K562 (cell line): ENCODE measurements at regions not wholly inside any gene's neighbourhood (a gene's known extent, or its start where the extent isn't known, plus 50 kb on each side); places are given as distances from the start of the nearest gene placed in this dataset.

Source experiments
- ATAC-seq: fragments of 200-7000 bp; cut with Tn5 transposase; 3 replicates; pipeline ENCODE4 v1.9.1; 2020; ENCODE audit warnings: moderate library complexity
- BruUV-seq: library from RNA; stranded (reverse); fragments of 400-500 nt; replicated peaks from 2 replicates; lab custom pipeline; 2021; lab: Mats Ljungman, UMichigan
- CTCF ChIA-PET: fragments of 300-600 bp; formaldehyde crosslinking; extraction: SDS; loops from one replicate; lab custom pipeline; 2021; ENCODE audit warnings: low intra/inter-chr PET ratio; lab: Yijun Ruan, JAX
- POLR2A ChIA-PET: fragments of 300-600, 350-650 bp; sonication (Branson Sonifier 250); formaldehyde crosslinking; extraction: SDS; loops from one replicate; lab custom pipeline; 2021; ENCODE audit warnings: antibody characterized with exemption, inconsistent platforms; lab: Yijun Ruan, JAX
- DNase-seq, 4 experiments: peaks; one replicate each; pipeline versions ENCODE4 v3.0.0 to v3.0.0-alpha.2; 2011 to 2018; ENCODE audit warnings: low spot score in 3 of 4, mixed read lengths in 3 of 4; ENCODE audit errors: extremely low read depth in 1 of 4
- FAIRE-seq: peaks from 2 replicates; lab custom pipeline; 2011; peaks lifted over from hg19 to GRCh38; lab: Jason Lieb, UNC
- H2AFZ ChIP-seq: 2 replicates; pipeline ENCODE4 v1.6.0; 2011; ENCODE audit warnings: low read depth, low read length, control low read depth, inconsistent platforms
- H3K27ac ChIP-seq: fragments of 200-600 bp; 3 replicates; pipeline ENCODE4 v1.8.0; 2011; ENCODE audit warnings: low read depth, mild to moderate bottlenecking, control low read depth, inconsistent platforms, low read length, moderate library complexity, mixed read lengths; ENCODE audit errors: extremely low read depth
- H3K27me3 ChIP-seq, 2 experiments: fragments of 300-600 bp in 1 of 2; 2 replicates in 1 of 2; 3 replicates in 1 of 2; pipeline versions ENCODE4 v1.6.0 to v1.8.0; 2011; ENCODE audit warnings: inconsistent platforms in 2 of 2, low read length in 2 of 2, mild to moderate bottlenecking in 1 of 2, mixed read lengths in 1 of 2, moderate library complexity in 1 of 2; ENCODE audit not compliant: control insufficient read depth in 2 of 2, insufficient read depth in 2 of 2
- H3K36me3 ChIP-seq: fragments of 300-600 bp; 3 replicates; pipeline ENCODE4 v1.8.0; 2011; ENCODE audit warnings: mild to moderate bottlenecking, low read length, inconsistent platforms; ENCODE audit not compliant: control insufficient read depth, insufficient read depth
- H3K4me1 ChIP-seq, 2 experiments: fragments of 200-600 bp in 1 of 2; replicated peaks in 1 of 2; 2 replicates in 1 of 2; 3 replicates in 1 of 2; pipeline versions ENCODE4 v1.5.1 to v1.8.0; 2011; ENCODE audit warnings: inconsistent platforms in 2 of 2, low read length in 2 of 2, mild to moderate bottlenecking in 1 of 2, mixed read lengths in 1 of 2, moderate library complexity in 1 of 2; ENCODE audit not compliant: control insufficient read depth in 2 of 2, insufficient read depth in 2 of 2
- H3K4me2 ChIP-seq: 2 replicates; pipeline ENCODE4 v1.6.1; 2011; ENCODE audit warnings: low read length, control low read depth, inconsistent platforms, mixed read lengths; ENCODE audit not compliant: insufficient read depth
- H3K4me3 ChIP-seq: fragments of 200-600 bp; sonication (generic), shearing (Covaris generic); 2 replicates; pipeline ENCODE4 v1.5.1; 2016; ENCODE audit warnings: control low read depth, inconsistent platforms
- H3K79me2 ChIP-seq: fragments of 200-600 bp; 3 replicates; pipeline ENCODE4 v1.8.0; 2011; ENCODE audit warnings: low read length, inconsistent platforms; ENCODE audit not compliant: control insufficient read depth, insufficient read depth
- H3K9ac ChIP-seq, 2 experiments: 2 replicates each; pipeline versions ENCODE4 v1.6.0 to v1.6.1; 2011; ENCODE audit warnings: low read depth in 2 of 2, low read length in 2 of 2, control low read depth in 1 of 2, inconsistent platforms in 1 of 2, mild to moderate bottlenecking in 1 of 2, mixed read lengths in 1 of 2; ENCODE audit not compliant: insufficient read depth in 1 of 2
- H3K9me1 ChIP-seq: one replicate; pipeline ENCODE4 v1.6.0; 2011; ENCODE audit warnings: inconsistent platforms, mild to moderate bottlenecking, low read length, moderate library complexity; ENCODE audit not compliant: control insufficient read depth, insufficient read depth
- H3K9me3 ChIP-seq: replicated peaks from 2 replicates; pipeline ENCODE4 v1.5.1; 2011; ENCODE audit warnings: low read depth, low read length, inconsistent platforms; ENCODE audit not compliant: control insufficient read depth, insufficient read depth
- H4K20me1 ChIP-seq: replicated peaks from 2 replicates; pipeline ENCODE4 v1.6.1; 2011; ENCODE audit warnings: low read length, inconsistent platforms, mixed read lengths; ENCODE audit not compliant: control insufficient read depth, insufficient read depth
- BCOR ChIP-seq: fragments of 450-650 bp; IDR thresholded peaks from 2 replicates; pipeline ENCODE4 v1.6.1; 2016
- FIP1L1 ChIP-seq: fragments of 200-400 bp; formaldehyde crosslinking; IDR thresholded peaks from 2 replicates; pipeline ENCODE4 v1.6.1; 2018; ENCODE audit warnings: mild to moderate bottlenecking, low read depth, low read length; ENCODE audit not compliant: poor library complexity, severe bottlenecking
- FOXP1 ChIP-seq: sonication (generic); formaldehyde crosslinking; IDR thresholded peaks from 2 replicates; pipeline ENCODE4 v1.8.0; 2022; ENCODE audit warnings: mild to moderate bottlenecking, missing genetic modification reagents
- HMG20B ChIP-seq: fragments of 250-450 bp; sonication (Bioruptor Pico); IDR thresholded peaks from 2 replicates; pipeline ENCODE4 v1.5.0; 2021; ENCODE audit warnings: mild to moderate bottlenecking
- KDM2B ChIP-seq: fragments of 250-450 bp; sonication (Bioruptor Pico); IDR thresholded peaks from 2 replicates; pipeline ENCODE4 v1.8.0; 2021; ENCODE audit warnings: mild to moderate bottlenecking, moderate library complexity
- MAFG ChIP-seq: fragments of 450-650 bp; conservative IDR thresholded peaks from 2 replicates; pipeline ENCODE4 v1.6.1; 2016; ENCODE audit warnings: missing genetic modification characterization, missing compliant biosample characterization
- ZNF408 ChIP-seq: fragments of 250-450 bp; sonication (Bioruptor Pico); IDR thresholded peaks from 2 replicates; pipeline ENCODE4 v1.4.0; 2020; ENCODE audit warnings: low read depth, mild to moderate bottlenecking, moderate library complexity
- ZNF436 ChIP-seq: fragments of 250-450, 450-650 bp; sonication (Bioruptor Pico); formaldehyde crosslinking; IDR thresholded peaks from 2 replicates; pipeline ENCODE4 v1.7.0; 2020; ENCODE audit warnings: mild to moderate bottlenecking
- WGBS: fragments of 100-300 bp; shearing (Covaris generic); methylation state at CpG from one replicate; pipeline ENCODE4 v1.1.6; 2016; ENCODE audit warnings: low coverage, mixed read lengths; ENCODE audit not compliant: insufficient coverage; ENCODE audit errors: missing lambda C conversion rate; 5-methylcytosine and 5-hydroxymethylcytosine counted together
- in situ Hi-C: fragments of 300-500 bp; cut with MboI; formaldehyde crosslinking; loops from 4 replicates; pipeline ENCODE4 v1.15.0; 2018; ENCODE audit warnings: inconsistent platforms, mixed read lengths
- intact Hi-C: fragments of 100-400 bp; cut with micrococcal nuclease; formaldehyde crosslinking; loops from 2 replicates; pipeline ENCODE4 v1.14.2; 2022
- TF ChIP-seq, protein P1 (sequence below): fragments of 450-650 bp; IDR thresholded peaks from 2 replicates; pipeline ENCODE4 v1.6.1; 2016; ENCODE audit warnings: missing biosample characterization, missing genetic modification characterization

DNA sequence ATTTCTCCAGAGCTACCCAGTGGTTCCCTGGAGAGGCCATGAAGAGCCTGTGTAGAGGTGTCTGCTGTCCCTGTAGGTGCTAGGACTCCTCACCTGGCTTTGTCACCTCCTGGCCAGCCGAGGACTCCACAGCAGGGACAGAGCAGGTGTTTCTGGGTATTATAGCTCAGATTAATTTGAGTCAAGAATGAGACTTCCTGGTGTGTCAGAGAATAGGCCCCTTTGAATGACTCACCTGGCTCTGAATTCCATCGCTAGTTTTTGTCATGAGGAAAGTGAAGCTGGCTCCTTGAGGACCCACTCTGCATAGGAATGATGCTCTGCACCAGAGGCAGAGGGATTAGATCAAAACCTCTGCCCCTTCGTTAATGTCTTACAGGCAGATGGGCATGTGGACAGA, 167.5 kb upstream of the TOPAZ1 start:
- H3K4me2 ChIP-seq: no peak overlapping the region
- ChIA-PET CTCF (no interaction called here), POLR2A (no interaction called here)
- no peaks in the 10 kb centered on the region for H3K79me2 ChIP-seq
- H3K4me3 ChIP-seq: no peak overlapping the region
- H3K9ac ChIP-seq: no peak overlapping the region
- TF ChIP-seq ZNF408 (CRISPR knock-in tag) (no peak), KDM2B (no peak), ZNF436 (CRISPR knock-in tag) (no peak), BCOR (no peak), MAFG (tag) (no peak), HMG20B (CRISPR knock-in tag) (no peak), FOXP1 (CRISPR knock-in tag) (no peak), FIP1L1 (no peak)
- TF ChIP-seq, protein P1, sequence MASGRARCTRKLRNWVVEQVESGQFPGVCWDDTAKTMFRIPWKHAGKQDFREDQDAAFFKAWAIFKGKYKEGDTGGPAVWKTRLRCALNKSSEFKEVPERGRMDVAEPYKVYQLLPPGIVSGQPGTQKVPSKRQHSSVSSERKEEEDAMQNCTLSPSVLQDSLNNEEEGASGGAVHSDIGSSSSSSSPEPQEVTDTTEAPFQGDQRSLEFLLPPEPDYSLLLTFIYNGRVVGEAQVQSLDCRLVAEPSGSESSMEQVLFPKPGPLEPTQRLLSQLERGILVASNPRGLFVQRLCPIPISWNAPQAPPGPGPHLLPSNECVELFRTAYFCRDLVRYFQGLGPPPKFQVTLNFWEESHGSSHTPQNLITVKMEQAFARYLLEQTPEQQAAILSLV (tag): no peak
- H2AFZ ChIP-seq: no peak overlapping the region
- H4K20me1 ChIP-seq: no peaks in the 10 kb centered on the region; the same call in 1 of the 2 replicates
- no peaks in the 10 kb centered on the region for H3K36me3 ChIP-seq
- H3K27me3 ChIP-seq: peaks cover 10 to 38% of the 10 kb centered on the region in 2 experiments; a peak in 4 of 5 replicates
- no peaks in the 10 kb centered on the region for H3K4me1 ChIP-seq
- WGBS: 0% methylated on average over 3 of the region's 3 CpGs
- no peak for FAIRE-seq
- ATAC-seq: no peak
- intact Hi-C loops (no loop called here), in situ Hi-C loops (no loop called here)
- no peak for DNase-seq
- H3K9me1 ChIP-seq: peaks cover 3% of the 10 kb centered on the region
- H3K9me3 ChIP-seq: no peaks in the 10 kb centered on the region
- H3K27ac ChIP-seq: no peak overlapping the region
- no TSS peak for BruUV-seq
